H1 (cell line): ENCODE measurements at regions not wholly inside any gene's neighbourhood (a gene's known extent, or its start where the extent isn't known, plus 50 kb on each side); places are given as distances from the start of the nearest gene placed in this dataset.

Experiments used
- CTCF ChIA-PET: fragments of 300-600 bp; sonication (Branson Sonifier 250); formaldehyde crosslinking; loops from one replicate; lab custom pipeline; 2021; ENCODE audit not compliant: partially characterized antibody; lab: Charles Lee
- POLR2A ChIA-PET: fragments of 300-600 bp; sonication (Branson Sonifier 250); formaldehyde crosslinking; loops from one replicate; lab custom pipeline; 2021; ENCODE audit warnings: inconsistent platforms; ENCODE audit not compliant: partially characterized antibody; lab: Charles Lee
- DNase-seq, 2 experiments: peaks; one replicate each; pipeline versions ENCODE4 v3.0.0 to v3.0.0-alpha.2; 2010 to 2022; ENCODE audit warnings: low spot score in 2 of 2, low read depth in 1 of 2, mixed read lengths in 1 of 2
- FAIRE-seq: peaks from 2 replicates; lab custom pipeline; 2011; peaks lifted over from hg19 to GRCh38; lab: Jason Lieb, UNC
- H2AFZ ChIP-seq: 2 replicates; pipeline ENCODE4 v1.8.1; 2012; ENCODE audit warnings: low read length, inconsistent platforms
- H2AK5ac ChIP-seq: 2 replicates; pipeline ENCODE4 v1.6.1; 2013; ENCODE audit warnings: low read depth, low read length
- H2BK120ac ChIP-seq: replicated peaks from 2 replicates; pipeline ENCODE3; 2013; ENCODE audit warnings: low read depth, low read length, inconsistent platforms
- H2BK12ac ChIP-seq: 2 replicates; pipeline ENCODE4 v1.6.1; 2013; ENCODE audit warnings: low read depth, low read length
- H2BK15ac ChIP-seq: 2 replicates; pipeline ENCODE4 v1.6.1; 2013; ENCODE audit warnings: low read length
- H2BK20ac ChIP-seq: 2 replicates; pipeline ENCODE4 v1.6.1; 2013; ENCODE audit warnings: low read length
- H2BK5ac ChIP-seq: 2 replicates; pipeline ENCODE4 v1.6.1; 2013; ENCODE audit warnings: low read depth, low read length
- H3K14ac ChIP-seq: 2 replicates; pipeline ENCODE4 v1.6.1; 2013; ENCODE audit warnings: inconsistent platforms; ENCODE audit not compliant: insufficient read length
- H3K18ac ChIP-seq: 2 replicates; pipeline ENCODE4 v1.6.1; 2013; ENCODE audit warnings: low read length; ENCODE audit errors: extremely low read depth
- H3K23ac ChIP-seq: 2 replicates; pipeline ENCODE4 v1.6.1; 2013; ENCODE audit warnings: inconsistent platforms; ENCODE audit not compliant: insufficient read length
- H3K23me2 ChIP-seq: 2 replicates; pipeline ENCODE4 v1.6.1; 2013; ENCODE audit warnings: low read depth, low read length
- H3K27ac ChIP-seq: 2 replicates; pipeline ENCODE4 v1.6.1; 2011; ENCODE audit warnings: low read depth, low read length, inconsistent platforms
- H3K27me3 ChIP-seq, 4 experiments: replicated peaks in 1 of 4; 1 replicate in 1 of 4; 2 replicates in 3 of 4; pipeline versions ENCODE4 v1.6.1 to v1.8.1; 2011 to 2013; ENCODE audit warnings: low read length in 3 of 4, mild to moderate bottlenecking in 3 of 4, inconsistent platforms in 2 of 4, mixed read lengths in 2 of 4, moderate library complexity in 1 of 4; ENCODE audit not compliant: control insufficient read depth in 3 of 4, insufficient read depth in 3 of 4; ENCODE audit errors: extremely low read depth in 1 of 4
- H3K36me3 ChIP-seq, 4 experiments: 2 replicates each; pipeline versions ENCODE4 v1.6.1 to v1.8.1; 2011 to 2013; ENCODE audit warnings: mild to moderate bottlenecking in 4 of 4, low read length in 3 of 4, moderate library complexity in 2 of 4, control low read depth in 1 of 4, inconsistent platforms in 1 of 4; ENCODE audit not compliant: insufficient read depth in 4 of 4, control insufficient read depth in 2 of 4
- H3K4ac ChIP-seq: replicated peaks from 2 replicates; pipeline ENCODE3; 2013; ENCODE audit warnings: low read length, low read depth, mixed read lengths, inconsistent platforms; ENCODE audit not compliant: insufficient read length
- H3K4me1 ChIP-seq, 4 experiments: replicated peaks in 1 of 4; 1 replicate in 1 of 4; 2 replicates in 3 of 4; pipeline versions ENCODE4 v1.6.1 to v1.8.1; 2011 to 2013; ENCODE audit warnings: low read length in 3 of 4, inconsistent platforms in 2 of 4, mixed read lengths in 1 of 4; ENCODE audit not compliant: insufficient read depth in 4 of 4, control insufficient read depth in 3 of 4
- H3K4me2 ChIP-seq, 2 experiments: 2 replicates each; pipeline versions ENCODE4 v1.6.1 to v1.8.1; 2011 to 2013; ENCODE audit warnings: low read depth in 2 of 2, low read length in 2 of 2, control low read depth in 1 of 2, inconsistent platforms in 1 of 2, mild to moderate bottlenecking in 1 of 2; ENCODE audit not compliant: insufficient read depth in 1 of 2
- H3K4me3 ChIP-seq, 4 experiments: fragments of 200-600, 300-600 bp in 1 of 4; sonication (generic), shearing (Covaris generic), sonication (Bioruptor Twin) in 1 of 4; 2 replicates each; pipeline versions ENCODE4 v1.5.1 to v1.8.1; 2011 to 2016; ENCODE audit warnings: low read length in 4 of 4, low read depth in 3 of 4, control low read depth in 2 of 4, inconsistent platforms in 2 of 4, mild to moderate bottlenecking in 2 of 4, mixed read lengths in 1 of 4, moderate library complexity in 1 of 4; ENCODE audit not compliant: insufficient read depth in 2 of 4; ENCODE audit errors: extremely low read depth in 1 of 4
- H3K56ac ChIP-seq: replicated peaks from 2 replicates; pipeline ENCODE3; 2013; ENCODE audit warnings: low read depth, mild to moderate bottlenecking, mixed read lengths, low read length, inconsistent platforms; ENCODE audit not compliant: insufficient read length
- H3K79me1 ChIP-seq: 2 replicates; pipeline ENCODE4 v1.6.1; 2013; ENCODE audit warnings: low read depth, low read length, control low read depth
- H3K79me2 ChIP-seq, 2 experiments: 2 replicates each; pipeline versions ENCODE4 v1.6.1 to v1.8.1; 2012 to 2013; ENCODE audit warnings: low read length in 2 of 2, mild to moderate bottlenecking in 2 of 2, inconsistent platforms in 1 of 2; ENCODE audit not compliant: insufficient read depth in 2 of 2, control insufficient read depth in 1 of 2
- H3K9ac ChIP-seq, 4 experiments: replicated peaks in 1 of 4; 1 replicate in 1 of 4; 2 replicates in 3 of 4; pipeline versions ENCODE4 v1.6.1 to v1.8.1; 2011 to 2013; ENCODE audit warnings: low read depth in 3 of 4, low read length in 3 of 4, control low read depth in 2 of 4, mild to moderate bottlenecking in 2 of 4, moderate library complexity in 2 of 4, inconsistent platforms in 1 of 4; ENCODE audit errors: extremely low read depth in 1 of 4
- H3K9me3 ChIP-seq, 2 experiments: 2 replicates each; pipeline versions ENCODE4 v1.6.1 to v1.8.1; 2012 to 2013; ENCODE audit warnings: mild to moderate bottlenecking in 2 of 2, moderate library complexity in 2 of 2, control low read depth in 1 of 2, inconsistent platforms in 1 of 2, low read depth in 1 of 2, low read length in 1 of 2, mixed read lengths in 1 of 2; ENCODE audit not compliant: insufficient read depth in 2 of 2
- H4K20me1 ChIP-seq, 2 experiments: replicated peaks in 1 of 2; 2 replicates each; pipeline versions ENCODE3 to v1.8.1; 2011 to 2013; ENCODE audit warnings: inconsistent platforms in 2 of 2, low read length in 2 of 2, mild to moderate bottlenecking in 1 of 2; ENCODE audit not compliant: insufficient read depth in 2 of 2, control insufficient read depth in 1 of 2
- H4K5ac ChIP-seq: 2 replicates; pipeline ENCODE4 v1.6.1; 2013; ENCODE audit warnings: low read length, low read depth, mixed read lengths, inconsistent platforms; ENCODE audit not compliant: insufficient read length
- H4K8ac ChIP-seq: 2 replicates; pipeline ENCODE4 v1.8.0; 2013; ENCODE audit warnings: mild to moderate bottlenecking, moderate library complexity, low read length, inconsistent platforms; ENCODE audit not compliant: insufficient read depth; ENCODE audit errors: extremely low read depth
- H4K91ac ChIP-seq: replicated peaks from 2 replicates; pipeline ENCODE3; 2013; ENCODE audit warnings: low read length, mixed read lengths, inconsistent platforms; ENCODE audit not compliant: insufficient read length
- BRCA1 ChIP-seq: IDR thresholded peaks from 2 replicates; pipeline ENCODE4 v1.6.1; 2012; ENCODE audit warnings: low read depth, low read length, improper control_type of control experiment
- CHD2 ChIP-seq: IDR thresholded peaks from 2 replicates; pipeline ENCODE4 v1.6.1; 2012; ENCODE audit warnings: low read length, improper control_type of control experiment
- CREB1 ChIP-seq: IDR thresholded peaks from 2 replicates; pipeline ENCODE4 v1.6.1; 2012; ENCODE audit warnings: inconsistent platforms
- HDAC2 ChIP-seq, 2 experiments: fragments of 300-600 bp in 1 of 2; sonication (generic) in 1 of 2; IDR thresholded peaks; 2 replicates each; pipeline ENCODE4 v1.6.1; 2011 to 2012; ENCODE audit warnings: low read depth in 2 of 2, low read length in 2 of 2, mild to moderate bottlenecking in 2 of 2, moderate library complexity in 2 of 2, borderline replicate concordance in 1 of 2, inconsistent platforms in 1 of 2
- HDAC6 ChIP-seq: IDR thresholded peaks from one replicate; pipeline ENCODE4 v1.7.1; 2012; ENCODE audit warnings: low read depth, mild to moderate bottlenecking, inconsistent platforms, low read length, moderate library complexity
- JUND ChIP-seq: IDR thresholded peaks from 2 replicates; pipeline ENCODE4 v1.6.1; 2011; ENCODE audit warnings: mild to moderate bottlenecking, improper control_type of control experiment, low read length
- KDM4A ChIP-seq: IDR thresholded peaks from one replicate; pipeline ENCODE4 v1.7.1; 2012; ENCODE audit warnings: low read depth, mild to moderate bottlenecking, moderate library complexity, low read length, inconsistent platforms; ENCODE audit not compliant: severe bottlenecking
- PHF8 ChIP-seq: fragments of 200-600 bp; sonication (generic); conservative IDR thresholded peaks from 2 replicates; pipeline ENCODE4 v1.7.1; 2012; ENCODE audit warnings: low read depth, mild to moderate bottlenecking, inconsistent platforms, low read length, moderate library complexity
- RAD21 ChIP-seq, 2 experiments: IDR thresholded peaks in 1 of 2; conservative IDR thresholded peaks in 1 of 2; 2 replicates each; pipeline ENCODE4 v1.6.1; 2011; ENCODE audit warnings: low read depth in 2 of 2, low read length in 2 of 2, improper control_type of control experiment in 1 of 2, inconsistent platforms in 1 of 2, mild to moderate bottlenecking in 1 of 2, moderate library complexity in 1 of 2
- RXRA ChIP-seq: IDR thresholded peaks from 2 replicates; pipeline ENCODE4 v1.6.1; 2011; ENCODE audit warnings: low read depth, mild to moderate bottlenecking, low read length, moderate library complexity; ENCODE audit not compliant: insufficient read depth
- SP2 ChIP-seq: IDR thresholded peaks from 2 replicates; pipeline ENCODE4 v1.6.1; 2012; ENCODE audit warnings: mild to moderate bottlenecking, low read length, inconsistent platforms
- SUZ12 ChIP-seq: fragments of 200-600 bp; sonication (generic); IDR thresholded peaks from 2 replicates; pipeline ENCODE4 v1.6.1; 2012; ENCODE audit warnings: mild to moderate bottlenecking, inconsistent platforms, low read length, moderate library complexity, mixed read lengths
- TAF1 ChIP-seq: IDR thresholded peaks from 2 replicates; pipeline ENCODE4 v1.6.1; 2011; ENCODE audit warnings: mild to moderate bottlenecking, low read depth, low read length
- TAF7 ChIP-seq: optimal IDR thresholded peaks from 2 replicates; pipeline ENCODE3; 2011; ENCODE audit warnings: low read depth, mild to moderate bottlenecking, inconsistent platforms, low read length, moderate library complexity, borderline replicate concordance
- TBP ChIP-seq: IDR thresholded peaks from 2 replicates; pipeline ENCODE4 v1.6.1; 2011; ENCODE audit warnings: low read depth, low read length, improper control_type of control experiment
- WGBS, 2 experiments: shearing (Covaris generic) in 1 of 2; methylation state at CpG; one replicate each; pipeline versions ENCODE4 v1.1.6 to v1.1.7; 2013 to 2015; ENCODE audit warnings: low lambda C conversion rate in 2 of 2, mixed read lengths in 2 of 2, inconsistent platforms in 1 of 2, low coverage in 1 of 2, missing lambda C conversion rate in 1 of 2; ENCODE audit not compliant: insufficient replicate concordance in 2 of 2, insufficient coverage in 1 of 2, insufficient read length in 1 of 2; ENCODE audit errors: extremely low coverage in 1 of 2, missing lambda C conversion rate in 1 of 2; 5-methylcytosine and 5-hydroxymethylcytosine counted together

DNA sequence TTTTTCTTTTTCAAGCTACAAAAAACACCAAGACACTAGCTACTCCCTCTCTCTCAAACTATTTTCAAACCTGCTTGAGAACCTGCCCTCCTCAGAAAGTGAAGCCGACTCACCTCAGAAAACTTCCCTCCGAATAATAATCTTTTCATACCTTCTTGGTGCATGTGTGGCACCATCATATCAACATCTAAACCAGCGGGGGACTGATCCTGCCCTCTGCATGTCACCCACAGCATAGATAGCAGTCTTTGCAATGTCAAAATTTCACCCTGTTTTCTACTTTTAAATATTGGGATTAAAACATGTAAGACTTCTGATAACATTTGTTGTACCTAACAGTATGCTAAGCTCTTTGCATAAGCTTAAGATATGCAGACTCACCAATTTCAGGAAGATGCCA is 1260.3 kb downstream of the PLA2G4A start:
- H3K23ac ChIP-seq: no peak overlapping the region
- no peak overlapping the region for H3K14ac ChIP-seq
- H3K4me1 ChIP-seq: no peaks in the 10 kb centered on the region; a peak in 3 of 7 replicates
- peaks cover 0 to 8% of the 10 kb centered on the region in 2 experiments; a peak in 1 of 4 replicates for H3K9me3 ChIP-seq
- FAIRE-seq: no peak
- H3K36me3 ChIP-seq: no peaks in the 10 kb centered on the region
- WGBS, 2 experiments: 75% methylated on average over 3 of the region's 3 CpGs; no CpG with 5 or more reads in 1 of the 2 experiments
- no peaks in the 10 kb centered on the region for H3K79me1 ChIP-seq
- ChIA-PET CTCF (interaction anchor here (1.0 to 1.9 kb wide), 4 partner anchors 9 to 161 kb away, joined by 3 to 10 read pairs (median 4); no protein-coding TSS in a partner anchor), POLR2A (no interaction called here)
- H4K8ac ChIP-seq: no peak overlapping the region
- H3K23me2 ChIP-seq: 0 out of 2 replicates have a peak, but pooled peaks cover 1% of the 10 kb centered on the region
- H4K20me1 ChIP-seq: no peaks in the 10 kb centered on the region
- no peak overlapping the region for H3K4ac ChIP-seq
- H4K91ac ChIP-seq: no peak overlapping the region
- H3K27me3 ChIP-seq: no peaks in the 10 kb centered on the region
- H3K4me2 ChIP-seq: peak overlapping the region in 1 of 2 experiments; percentile 26; a peak in 1 of 4 replicates
- H3K9ac ChIP-seq: no peak overlapping the region
- H3K27ac ChIP-seq: no peak overlapping the region
- H2BK15ac ChIP-seq: no peak overlapping the region
- no peak overlapping the region for H2AFZ ChIP-seq
- no peak overlapping the region for H3K56ac ChIP-seq
- no peak overlapping the region for H2BK12ac ChIP-seq
- no peak overlapping the region for H4K5ac ChIP-seq
- no peak overlapping the region for H2BK5ac ChIP-seq
- H3K4me3 ChIP-seq: no peak overlapping the region; a peak in 1 of 8 replicates
- H2BK120ac ChIP-seq: no peak overlapping the region
- H2BK20ac ChIP-seq: no peak overlapping the region
- no peak overlapping the region for H3K18ac ChIP-seq
- H2AK5ac ChIP-seq: no peak overlapping the region
- no peak for DNase-seq
- H3K79me2 ChIP-seq: no peaks in the 10 kb centered on the region
- TF ChIP-seq HDAC6 (no peak), RXRA (no peak), KDM4A (no peak), JUND (no peak), SP2 (no peak), TBP (no peak), RAD21 (IDR thresholded peaks at IDR 0.05 in 1 of 2, conservative IDR thresholded peaks at IDR 0.05 in 1 of 2; ENCODE audit: low read depth in 2 of 2, low read length in 2 of 2) (no peak), HDAC2 (IDR thresholded peaks at IDR 0.05; ENCODE audit: borderline replicate concordance in 1 of 2, low read depth in 2 of 2, low read length in 2 of 2) (no peak), TAF1 (no peak), TAF7 (no peak), BRCA1 (no peak), CHD2 (no peak), SUZ12 (no peak), CREB1 (no peak), PHF8 (no peak)
